ENCODE measurements at regions not wholly inside any gene's neighbourhood (a gene's known extent, or its start where the extent isn't known, plus 50 kb on each side); places are given as distances from the start of the nearest gene placed in this dataset.

- TF ChIP-seq YY1 (IDR thresholded peaks at IDR 0.05; ENCODE audit: insufficient read depth, insufficient read length) (no peak), ZNF274 (IDR thresholded peaks at IDR 0.05; ENCODE audit: low read depth, low read length) (no peak), SUZ12 (IDR thresholded peaks at IDR 0.05; ENCODE audit: extremely low read depth, insufficient read depth, insufficient read length) (no peak)
These were observed 1815.9 kb downstream of the PCDH9 start for GRCh38 chr13:65414187-65414586.
